ENCODE measurements at regions not wholly inside any gene's neighbourhood (a gene's known extent, or its start where the extent isn't known, plus 50 kb on each side); places are given as distances from the start of the nearest gene placed in this dataset.

DNA sequence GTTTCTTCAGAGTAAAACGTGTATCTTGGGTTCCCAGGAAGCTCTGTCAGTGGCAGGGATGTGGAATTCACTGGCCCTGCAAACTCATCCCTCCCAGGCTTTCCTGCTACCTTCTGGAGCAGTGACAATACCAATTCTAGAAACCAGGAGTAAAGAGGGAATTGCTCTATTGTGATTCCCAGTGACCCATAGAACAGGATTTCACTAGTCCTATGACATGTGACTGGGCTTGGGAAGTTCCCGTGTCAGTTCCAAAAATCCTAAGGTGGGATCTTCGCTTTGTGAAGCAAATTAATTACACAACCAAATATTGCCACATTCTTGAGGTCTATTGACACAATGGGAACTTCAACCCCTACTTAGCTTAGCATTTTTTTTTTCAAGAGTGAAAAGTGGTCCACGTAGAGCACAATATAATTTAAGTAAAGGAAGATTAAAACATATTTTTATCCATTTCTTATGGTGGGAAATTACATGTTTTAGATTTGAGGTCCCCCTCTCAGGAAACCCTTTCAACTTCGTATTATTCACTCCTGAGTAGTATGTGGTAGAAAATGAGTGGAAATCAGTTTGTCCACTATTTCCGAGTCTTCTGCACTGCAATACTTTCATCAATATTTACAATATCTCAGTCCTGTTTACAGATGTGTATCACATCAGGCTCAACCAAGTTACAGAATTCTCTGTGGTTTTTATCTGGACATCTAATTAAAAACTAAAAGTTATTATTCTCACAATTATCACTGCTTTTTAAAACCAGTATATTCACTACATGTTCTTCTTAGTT is 88.9 kb upstream of the SOX5 start:
- no peak for TF ChIP-seq CTCF (IDR thresholded peaks at IDR 0.05; ENCODE audit: extremely low read depth in 1 of 2, insufficient read depth in 1 of 2, low read depth in 1 of 2, low read length in 2 of 2)
- TF ChIP-seq FOS (IDR thresholded peaks at IDR 0.05; ENCODE audit: borderline replicate concordance, insufficient read depth, low read length), result no peak
- no peak for TF ChIP-seq MYC (IDR thresholded peaks at IDR 0.05; ENCODE audit: low read depth, low read length)
